ENCODE measurements at regions not wholly inside any gene's neighbourhood (a gene's known extent, or its start where the extent isn't known, plus 50 kb on each side); places are given as distances from the start of the nearest gene placed in this dataset.

- Histone ChIP-seq H3K27me3 (ENCODE audit: control insufficient read depth, insufficient read depth, low read length) (no peaks in the 10 kb centered on the region), H3K36me3 (ENCODE audit: control insufficient read depth, insufficient read depth, low read length) (no peaks in the 10 kb centered on the region), H3K4me3 (ENCODE audit: low read depth, low read length) (peak overlapping the region; percentile 23)
- TF ChIP-seq, protein P1, sequence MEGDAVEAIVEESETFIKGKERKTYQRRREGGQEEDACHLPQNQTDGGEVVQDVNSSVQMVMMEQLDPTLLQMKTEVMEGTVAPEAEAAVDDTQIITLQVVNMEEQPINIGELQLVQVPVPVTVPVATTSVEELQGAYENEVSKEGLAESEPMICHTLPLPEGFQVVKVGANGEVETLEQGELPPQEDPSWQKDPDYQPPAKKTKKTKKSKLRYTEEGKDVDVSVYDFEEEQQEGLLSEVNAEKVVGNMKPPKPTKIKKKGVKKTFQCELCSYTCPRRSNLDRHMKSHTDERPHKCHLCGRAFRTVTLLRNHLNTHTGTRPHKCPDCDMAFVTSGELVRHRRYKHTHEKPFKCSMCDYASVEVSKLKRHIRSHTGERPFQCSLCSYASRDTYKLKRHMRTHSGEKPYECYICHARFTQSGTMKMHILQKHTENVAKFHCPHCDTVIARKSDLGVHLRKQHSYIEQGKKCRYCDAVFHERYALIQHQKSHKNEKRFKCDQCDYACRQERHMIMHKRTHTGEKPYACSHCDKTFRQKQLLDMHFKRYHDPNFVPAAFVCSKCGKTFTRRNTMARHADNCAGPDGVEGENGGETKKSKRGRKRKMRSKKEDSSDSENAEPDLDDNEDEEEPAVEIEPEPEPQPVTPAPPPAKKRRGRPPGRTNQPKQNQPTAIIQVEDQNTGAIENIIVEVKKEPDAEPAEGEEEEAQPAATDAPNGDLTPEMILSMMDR (IDR thresholded peaks at IDR 0.05; ENCODE audit: insufficient read depth, low read length, severe bottlenecking), result no peak
- peak; percentile 77 for DNase-seq (ENCODE audit: low read depth)
- FAIRE-seq, result no peak
These were observed 60.0 kb upstream of the BTN3A2 start for GRCh38 chr6:26304797-26305640.

GRCh38 chr6:26305641-26305969, 59.4 kb upstream of the BTN3A2 start:
- Histone ChIP-seq H3K4me3 (ENCODE audit: low read depth, low read length) (no peak overlapping the region), H3K36me3 (ENCODE audit: control insufficient read depth, insufficient read depth, low read length) (no peaks in the 10 kb centered on the region), H3K27me3 (ENCODE audit: control insufficient read depth, insufficient read depth, low read length) (no peaks in the 10 kb centered on the region)
- no peak for DNase-seq (ENCODE audit: low read depth)
- FAIRE-seq, result no peak
- TF ChIP-seq, protein P1 (IDR thresholded peaks at IDR 0.05; ENCODE audit: insufficient read depth, low read length, severe bottlenecking), result no peak

- TF ChIP-seq, protein P1 (IDR thresholded peaks at IDR 0.05; ENCODE audit: insufficient read depth, low read length, severe bottlenecking), result no peak
- FAIRE-seq (no peak), DNase-seq (ENCODE audit: low read depth) (peak; percentile 20)
- no peaks in the 10 kb centered on the region for H3K27me3 ChIP-seq (ENCODE audit: control insufficient read depth, insufficient read depth, low read length)
- H3K4me3 ChIP-seq (ENCODE audit: low read depth, low read length), result no peak overlapping the region
- no peaks in the 10 kb centered on the region for H3K36me3 ChIP-seq (ENCODE audit: control insufficient read depth, insufficient read depth, low read length)
These were observed 58.8 kb upstream of the BTN3A2 start for GRCh38 chr6:26306232-26306631.

DNA sequence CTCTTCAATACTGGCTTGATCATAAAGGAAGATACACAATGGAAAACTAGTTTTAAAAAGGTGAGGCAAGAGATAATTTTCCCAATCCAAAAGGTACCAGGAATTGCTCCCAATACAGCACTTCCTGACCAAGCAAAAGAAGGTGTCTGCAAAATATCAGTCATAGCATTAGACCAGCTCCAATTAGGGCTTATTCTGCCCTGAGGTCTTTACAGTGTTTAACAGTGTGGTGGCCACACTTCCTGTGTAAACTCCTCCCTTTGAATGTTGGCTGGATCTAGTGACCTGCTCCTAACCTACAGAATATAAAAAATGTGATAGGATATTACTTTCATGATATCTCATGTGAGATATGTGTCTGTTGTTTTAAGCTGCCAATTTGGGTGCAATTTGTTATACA, 57.1 kb upstream of the BTN3A2 start:
- H3K36me3 ChIP-seq (ENCODE audit: control insufficient read depth, insufficient read depth, low read length), result no peaks in the 10 kb centered on the region
- FAIRE-seq (no peak), DNase-seq (ENCODE audit: low read depth) (peak; percentile 60)
- H3K4me3 ChIP-seq (ENCODE audit: low read depth, low read length), result no peak overlapping the region
- TF ChIP-seq, protein P1 (IDR thresholded peaks at IDR 0.05; ENCODE audit: insufficient read depth, low read length, severe bottlenecking), result no peak
- H3K27me3 ChIP-seq (ENCODE audit: control insufficient read depth, insufficient read depth, low read length), result no peaks in the 10 kb centered on the region

DNA sequence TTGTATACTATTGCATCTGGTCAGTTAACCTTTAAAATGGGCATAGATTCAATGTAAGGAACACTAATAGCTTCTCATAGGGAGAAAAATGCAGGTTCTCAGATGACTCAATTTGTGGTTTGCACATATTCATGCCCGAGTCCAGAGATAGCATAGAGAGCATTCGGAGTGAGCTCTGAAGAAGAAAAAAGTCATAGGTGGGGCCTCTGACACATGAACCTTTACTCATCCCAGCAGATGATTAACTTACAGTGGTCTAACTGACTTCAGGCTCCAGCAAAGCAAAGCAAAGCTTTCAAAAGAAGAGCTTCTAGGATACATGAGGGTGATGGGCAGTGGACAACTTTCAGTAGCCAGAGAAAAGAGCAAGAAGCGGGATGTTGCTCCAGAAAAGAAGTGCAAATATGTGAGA, 55.3 kb upstream of the BTN3A2 start:
- no peaks in the 10 kb centered on the region for H3K36me3 ChIP-seq (ENCODE audit: control insufficient read depth, insufficient read depth, low read length)
- TF ChIP-seq, protein P1 (IDR thresholded peaks at IDR 0.05; ENCODE audit: insufficient read depth, low read length, severe bottlenecking), result no peak
- FAIRE-seq, result no peak
- no peak overlapping the region for H3K4me3 ChIP-seq (ENCODE audit: low read depth, low read length)
- peak; percentile 98 for DNase-seq (ENCODE audit: low read depth)
- no peaks in the 10 kb centered on the region for H3K27me3 ChIP-seq (ENCODE audit: control insufficient read depth, insufficient read depth, low read length)

- no peaks in the 10 kb centered on the region for H3K36me3 ChIP-seq (ENCODE audit: control insufficient read depth, insufficient read depth, low read length)
- peak; percentile 56 for DNase-seq (ENCODE audit: low read depth)
- TF ChIP-seq, protein P1 (IDR thresholded peaks at IDR 0.05; ENCODE audit: insufficient read depth, low read length, severe bottlenecking), result no peak
- no peaks in the 10 kb centered on the region for H3K27me3 ChIP-seq (ENCODE audit: control insufficient read depth, insufficient read depth, low read length)
- no peak overlapping the region for H3K4me3 ChIP-seq (ENCODE audit: low read depth, low read length)
- no peak for FAIRE-seq
These were observed 54.0 kb upstream of the BTN3A2 start for GRCh38 chr6:26311012-26311384.
